Mesothelial cell of epicardium (in vitro differentiated cells): ENCODE measurements at regions not wholly inside any gene's neighbourhood (a gene's known extent, or its start where the extent isn't known, plus 50 kb on each side); places are given as distances from the start of the nearest gene placed in this dataset.
A peak's percentile ranks its signal among the peaks of the same experiment; 100 is the strongest.
"Not testable (repeated sequence)": the region's sequence is repeated elsewhere in the genome, so short reads cannot be mapped to it uniquely, and the experiment has no call there.

ENCODE experiments used
- DNase-seq, 2 experiments: peaks; one replicate each; pipeline ENCODE4 v3.0.0; 2021; ENCODE audit warnings: low spot score in 2 of 2; ENCODE audit not compliant: unreplicated experiment in 2 of 2
- H3K27ac Mint-ChIP-seq: 2 replicates; pipeline ENCODE4 v1.8.0; 2021; ENCODE audit warnings: mixed read lengths
- H3K27me3 Mint-ChIP-seq: 2 replicates; pipeline ENCODE4 v1.8.0; 2021; ENCODE audit warnings: low read depth, mixed read lengths
- H3K36me3 Mint-ChIP-seq: 2 replicates; pipeline ENCODE4 v1.8.0; 2021; ENCODE audit warnings: mixed read lengths
- H3K4me1 Mint-ChIP-seq: 2 replicates; pipeline ENCODE4 v1.8.0; 2021; ENCODE audit warnings: mixed read lengths
- H3K4me3 Mint-ChIP-seq: 2 replicates; pipeline ENCODE4 v1.8.0; 2021; ENCODE audit warnings: mild to moderate bottlenecking, moderate library complexity, mixed read lengths
- H3K9me3 Mint-ChIP-seq: 2 replicates; pipeline ENCODE4 v1.8.0; 2021; ENCODE audit warnings: mixed read lengths
- TF ChIP-seq, protein P1 (sequence below): fragments of 200-600 bp; sonication (generic); IDR thresholded peaks from one replicate; pipeline ENCODE4 v1.5.0; 2021; ENCODE audit warnings: antibody characterized with exemption; ENCODE audit not compliant: unreplicated experiment

DNA sequence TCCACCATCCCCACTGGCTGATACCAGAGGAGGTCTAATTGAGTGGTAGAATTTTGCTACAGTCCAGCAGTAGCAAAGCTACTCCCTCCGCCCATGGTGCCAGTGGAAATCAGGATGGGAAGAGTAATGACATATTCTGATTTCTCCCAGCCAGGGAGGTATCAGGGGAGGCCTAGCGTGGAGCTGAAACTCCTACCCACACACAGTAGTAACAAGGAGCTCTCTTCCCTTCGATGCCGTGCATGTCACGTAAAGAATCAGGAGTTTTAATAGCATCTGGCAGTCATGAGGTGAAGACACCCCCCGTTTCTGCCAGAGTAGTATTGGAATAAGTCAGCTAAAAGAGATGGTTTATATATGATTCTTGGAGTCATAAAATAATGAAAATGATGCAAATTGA, 786.8 kb upstream of the DDX18 start:
- Mint-ChIP-seq H3K27me3 (no peaks in the 10 kb centered on the region), H3K27ac (no peak overlapping the region), H3K4me3 (no peak overlapping the region), H3K4me1 (no peaks in the 10 kb centered on the region), H3K9me3 (peaks cover 13% of the 10 kb centered on the region), H3K36me3 (peaks cover 2% of the 10 kb centered on the region)
- TF ChIP-seq, protein P1, sequence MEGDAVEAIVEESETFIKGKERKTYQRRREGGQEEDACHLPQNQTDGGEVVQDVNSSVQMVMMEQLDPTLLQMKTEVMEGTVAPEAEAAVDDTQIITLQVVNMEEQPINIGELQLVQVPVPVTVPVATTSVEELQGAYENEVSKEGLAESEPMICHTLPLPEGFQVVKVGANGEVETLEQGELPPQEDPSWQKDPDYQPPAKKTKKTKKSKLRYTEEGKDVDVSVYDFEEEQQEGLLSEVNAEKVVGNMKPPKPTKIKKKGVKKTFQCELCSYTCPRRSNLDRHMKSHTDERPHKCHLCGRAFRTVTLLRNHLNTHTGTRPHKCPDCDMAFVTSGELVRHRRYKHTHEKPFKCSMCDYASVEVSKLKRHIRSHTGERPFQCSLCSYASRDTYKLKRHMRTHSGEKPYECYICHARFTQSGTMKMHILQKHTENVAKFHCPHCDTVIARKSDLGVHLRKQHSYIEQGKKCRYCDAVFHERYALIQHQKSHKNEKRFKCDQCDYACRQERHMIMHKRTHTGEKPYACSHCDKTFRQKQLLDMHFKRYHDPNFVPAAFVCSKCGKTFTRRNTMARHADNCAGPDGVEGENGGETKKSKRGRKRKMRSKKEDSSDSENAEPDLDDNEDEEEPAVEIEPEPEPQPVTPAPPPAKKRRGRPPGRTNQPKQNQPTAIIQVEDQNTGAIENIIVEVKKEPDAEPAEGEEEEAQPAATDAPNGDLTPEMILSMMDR, result no peak
- no peak for DNase-seq

DNA sequence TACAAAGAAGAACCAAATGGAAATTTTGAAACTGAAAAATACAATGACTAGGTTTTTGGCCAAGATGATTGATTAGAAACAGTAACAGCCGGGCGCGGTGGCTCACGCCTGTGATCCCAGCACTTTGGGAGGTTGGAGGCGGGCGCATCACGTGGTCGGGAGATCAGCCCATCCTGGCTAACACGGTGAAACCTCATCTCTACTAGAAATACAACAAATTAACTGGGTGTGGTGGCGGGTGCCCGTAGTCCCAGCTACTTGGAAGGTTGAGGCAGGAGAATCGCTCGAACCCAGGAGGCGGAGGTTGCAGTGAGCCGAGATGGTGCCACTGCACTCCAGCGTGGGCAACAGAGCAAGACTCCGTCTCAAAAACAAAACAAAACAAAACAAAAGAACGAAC, 785.8 kb upstream of the DDX18 start:
- H3K36me3 Mint-ChIP-seq, DNase-seq, H3K4me3 Mint-ChIP-seq: not testable (repeated sequence)

DNA sequence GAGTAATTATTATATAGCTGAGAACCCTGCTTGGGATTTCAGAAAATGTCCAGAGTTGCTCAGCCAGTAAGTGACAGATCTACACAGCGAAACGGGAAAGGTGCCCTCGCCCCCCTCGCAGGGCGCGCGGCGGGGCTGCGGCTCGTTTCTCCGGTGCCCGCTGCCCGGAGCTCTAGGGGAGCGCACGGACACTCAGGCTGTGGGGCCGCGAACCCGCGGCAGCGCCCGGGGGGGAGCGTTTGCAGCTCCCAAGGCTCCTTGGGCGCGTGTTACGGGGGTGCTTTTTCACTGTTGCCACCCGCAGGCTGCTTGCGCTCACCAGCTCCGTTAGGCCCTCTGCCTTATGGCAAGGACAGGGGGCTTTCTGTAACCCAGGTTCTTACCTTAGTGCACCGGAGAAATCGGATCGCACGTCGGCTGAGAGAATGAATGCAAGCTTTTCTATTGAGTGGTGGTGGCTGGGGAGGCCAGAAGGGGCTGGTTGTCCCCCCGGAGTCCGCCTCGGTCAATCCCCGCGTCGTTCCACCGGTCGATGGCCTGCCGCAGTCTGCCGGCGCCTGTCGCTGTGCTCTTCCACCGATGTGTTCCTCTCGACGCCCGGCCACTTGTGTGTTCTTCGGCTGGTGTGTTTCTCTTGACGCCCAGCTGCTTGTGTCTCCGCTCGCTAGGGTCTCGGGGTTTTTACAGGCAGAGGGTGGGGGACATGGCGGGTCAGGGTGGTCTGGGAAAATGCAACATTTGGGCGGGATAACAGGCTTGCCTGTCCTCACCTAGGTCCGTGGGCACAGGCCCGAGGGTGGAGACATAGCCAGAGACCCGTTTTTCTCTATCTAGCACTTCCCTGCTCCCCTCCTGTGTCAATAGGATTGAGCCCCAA, 758.8 kb upstream of the DDX18 start:
- DNase-seq, result no peak
- H3K9me3 Mint-ChIP-seq, result no peaks in the 10 kb centered on the region
- TF ChIP-seq, protein P1, result no peak
- H3K36me3 Mint-ChIP-seq, result no peaks in the 10 kb centered on the region
- H3K4me1 Mint-ChIP-seq, result peaks cover 7% of the 10 kb centered on the region
- H3K27me3 Mint-ChIP-seq, result no peaks in the 10 kb centered on the region
- H3K4me3 Mint-ChIP-seq, result no peak overlapping the region
- no peak overlapping the region for H3K27ac Mint-ChIP-seq

More for the DNA sequence above, 785.8 kb upstream of the DDX18 start:
- not testable (repeated sequence) for H3K4me1 Mint-ChIP-seq, H3K27me3 Mint-ChIP-seq, H3K27ac Mint-ChIP-seq
- peaks cover 20% of the 10 kb centered on the region for H3K9me3 Mint-ChIP-seq

DNA sequence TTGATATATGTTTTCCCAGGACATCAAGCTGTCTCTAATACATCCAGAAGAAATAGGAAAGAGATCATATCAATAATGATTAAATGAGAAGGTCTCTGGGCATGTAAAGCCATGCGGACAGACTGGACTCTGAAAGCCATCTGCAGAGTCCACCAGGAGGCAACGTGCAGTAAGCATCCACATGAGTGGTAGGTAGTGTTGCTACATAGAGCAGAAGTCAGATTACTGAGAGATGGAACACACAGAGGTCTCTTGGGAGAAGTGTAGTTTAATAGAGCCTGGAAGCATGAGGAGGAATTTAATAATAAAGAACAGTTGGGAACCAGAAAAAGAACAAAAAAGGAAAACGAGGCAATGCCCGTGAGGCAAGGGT, 758.1 kb upstream of the DDX18 start:
- H3K27ac Mint-ChIP-seq, result no peak overlapping the region
- no peaks in the 10 kb centered on the region for H3K27me3 Mint-ChIP-seq
- no peaks in the 10 kb centered on the region for H3K9me3 Mint-ChIP-seq
- no peak overlapping the region for H3K4me3 Mint-ChIP-seq
- H3K36me3 Mint-ChIP-seq, result no peaks in the 10 kb centered on the region
- TF ChIP-seq, protein P1, result no peak
- DNase-seq, result no peak
- peaks cover 7% of the 10 kb centered on the region for H3K4me1 Mint-ChIP-seq

DNA sequence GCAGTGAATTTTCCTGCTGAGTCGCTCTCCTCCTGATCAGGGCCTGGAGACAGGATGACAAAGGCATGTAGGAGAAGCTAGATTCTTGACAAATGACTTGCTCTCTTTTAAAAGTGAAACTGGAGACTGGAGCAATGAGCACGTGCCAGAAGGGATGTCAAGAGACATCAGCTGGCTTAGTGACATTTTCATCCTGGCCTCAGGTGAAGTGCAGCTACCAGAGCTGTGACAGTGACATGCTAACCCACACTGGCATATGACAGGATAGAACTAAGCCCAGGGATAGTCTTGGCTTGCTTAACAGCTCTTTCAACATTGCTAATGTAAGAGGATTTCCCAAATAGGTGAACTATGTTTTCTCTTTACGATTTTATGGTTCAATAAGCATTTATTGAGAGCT, 757.5 kb upstream of the DDX18 start:
- H3K27me3 Mint-ChIP-seq, result no peaks in the 10 kb centered on the region
- DNase-seq, result no peak
- peak overlapping the region; percentile 23 for H3K27ac Mint-ChIP-seq
- TF ChIP-seq, protein P1, result no peak
- no peak overlapping the region for H3K4me3 Mint-ChIP-seq
- H3K4me1 Mint-ChIP-seq, result peaks cover 7% of the 10 kb centered on the region
- H3K36me3 Mint-ChIP-seq, result no peaks in the 10 kb centered on the region
- no peaks in the 10 kb centered on the region for H3K9me3 Mint-ChIP-seq

DNA sequence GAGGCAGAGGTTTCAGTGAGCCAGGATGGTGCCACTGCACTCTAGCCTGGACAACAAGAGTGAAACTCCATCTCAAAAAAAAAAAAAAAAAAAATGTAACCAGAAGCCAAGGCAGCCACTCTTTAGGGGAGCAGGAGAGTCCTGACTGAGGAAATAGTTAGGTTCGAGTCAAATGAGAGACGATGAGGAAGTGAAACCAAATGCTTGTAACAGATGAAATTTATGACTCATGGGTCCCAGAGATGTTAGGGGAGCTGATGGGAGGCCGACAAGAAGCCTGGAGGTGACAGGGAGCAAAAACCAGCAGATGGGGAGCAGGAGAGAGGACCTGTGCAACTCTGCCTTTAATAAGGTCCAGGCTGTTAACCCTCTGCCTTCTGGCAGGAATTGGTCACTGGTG, 756.1 kb upstream of the DDX18 start:
- Mint-ChIP-seq H3K27ac (no peak overlapping the region), H3K4me3 (no peak overlapping the region), H3K27me3 (no peaks in the 10 kb centered on the region), H3K9me3 (no peaks in the 10 kb centered on the region), H3K36me3 (no peaks in the 10 kb centered on the region), H3K4me1 (peaks cover 8% of the 10 kb centered on the region)
- TF ChIP-seq, protein P1, result no peak
- no peak for DNase-seq
